Stimulated activated CD8-positive, alpha-beta memory T cell treated with anti-CD3 and anti-CD28 coated beads, Interleukin-4, amount 100 ng/mL, for 1 hour (primary cell): ENCODE measurements at regions not wholly inside any gene's neighbourhood (a gene's known extent, or its start where the extent isn't known, plus 50 kb on each side); places are given as distances from the start of the nearest gene placed in this dataset.

Source experiments
- DNase-seq, 2 donors: peaks; one replicate each; pipeline ENCODE4 v3.0.0-alpha.2; 2020; ENCODE audit warnings: low read depth in 2 of 2, low spot score in 1 of 2

GRCh38 chr6:156650896-156651390 is 126.2 kb upstream of the ARID1B start:
- no peak for DNase-seq

- DNase-seq: no peak
Observed at GRCh38 chr6:156648616-156649015, 128.6 kb upstream of the ARID1B start.

DNA sequence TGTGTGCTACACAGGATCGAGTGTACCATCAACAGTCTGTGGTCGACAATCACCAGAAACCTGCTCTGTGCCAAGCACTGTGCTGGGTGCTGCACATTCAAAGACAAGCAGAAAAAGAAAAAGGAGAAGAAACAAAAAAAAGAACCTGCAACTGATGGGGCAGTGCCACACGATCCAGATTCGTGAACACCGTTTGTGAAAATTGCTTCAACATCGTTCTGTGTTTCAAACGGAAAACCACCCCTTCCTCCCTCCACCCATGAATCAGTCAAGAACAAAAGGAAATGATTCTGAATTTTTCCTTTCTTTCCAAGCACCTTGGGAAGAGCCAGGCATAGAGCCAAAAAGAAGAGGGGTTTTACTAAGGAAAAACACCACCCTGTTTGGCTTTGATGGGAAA is 129.2 kb upstream of the ARID1B start:
- no peak for DNase-seq

DNA sequence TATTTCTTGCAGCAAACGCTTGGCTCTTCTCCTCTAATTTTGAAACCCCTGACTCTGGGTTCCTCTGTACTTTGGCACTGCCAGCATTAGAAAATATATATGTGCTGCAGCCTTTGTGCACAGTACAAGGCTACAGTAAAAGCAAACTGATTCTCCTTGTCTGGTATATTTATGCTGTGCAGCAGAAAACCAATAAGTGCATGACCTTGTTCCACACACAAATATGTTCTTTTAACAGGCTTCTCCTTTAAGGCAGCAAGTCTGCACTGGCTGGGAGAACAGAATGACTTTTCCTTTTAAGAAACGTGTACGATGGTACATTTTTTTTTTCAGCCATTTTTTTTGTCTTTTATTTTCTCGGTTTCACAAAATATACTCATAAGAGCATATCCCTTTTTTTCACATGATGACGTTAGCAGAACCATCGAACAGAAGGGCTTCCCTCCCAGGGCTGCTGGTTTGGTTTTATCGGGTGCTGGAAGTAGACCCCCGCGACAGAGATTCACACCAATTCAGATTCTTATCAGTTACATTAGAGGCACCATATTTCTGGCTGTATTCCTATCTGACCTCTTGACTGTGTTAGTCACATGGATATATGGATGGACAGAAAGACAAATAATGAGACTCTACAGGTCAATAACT is 129.9 kb upstream of the ARID1B start:
- no peak for DNase-seq

DNA sequence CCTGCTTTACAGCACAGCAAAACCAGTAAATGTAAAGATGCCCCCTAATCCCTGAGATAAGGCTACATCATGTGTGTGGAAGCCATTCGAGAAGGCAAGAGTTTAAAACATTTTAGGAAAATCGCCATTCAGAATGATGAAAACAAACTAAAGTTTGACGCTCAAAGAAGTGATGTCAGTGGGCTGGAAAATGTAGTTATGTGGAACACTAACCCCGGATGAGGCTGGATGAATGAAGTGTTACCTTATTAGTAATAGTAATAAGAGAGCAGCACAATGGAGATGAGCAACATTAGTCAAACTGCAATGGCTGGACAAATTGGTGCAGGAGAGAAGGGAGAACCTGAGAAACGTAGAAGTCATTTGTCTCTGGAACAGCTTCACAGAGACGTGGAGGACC is 130.7 kb upstream of the ARID1B start:
- DNase-seq: no peak

GRCh38 chr6:156645097-156645496 is 132.1 kb upstream of the ARID1B start:
- no peak for DNase-seq

GRCh38 chr6:156639009-156639721 is 138.0 kb upstream of the ARID1B start:
- DNase-seq: no peak

DNA sequence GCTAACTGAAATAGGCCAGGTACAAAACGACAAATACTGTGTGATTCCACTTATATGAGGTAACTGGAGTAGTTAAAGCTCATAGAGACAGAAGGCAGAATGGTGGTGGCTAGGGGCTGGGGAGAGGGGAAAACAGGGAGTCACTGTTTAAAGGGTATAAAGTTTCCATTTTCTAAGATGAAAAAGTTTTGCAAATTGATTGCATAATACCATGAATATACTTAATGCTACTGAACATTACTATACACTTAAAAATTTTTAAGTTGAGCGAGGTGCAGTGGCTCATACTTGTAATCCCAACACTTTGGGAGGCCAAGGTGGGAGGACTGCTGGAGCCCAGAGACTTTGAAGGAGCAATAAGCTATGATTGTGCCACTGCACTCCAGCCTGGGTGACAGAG is 138.6 kb upstream of the ARID1B start:
- DNase-seq: no peak

- no peak for DNase-seq
Observed at GRCh38 chr6:156634951-156635371, 142.2 kb upstream of the ARID1B start.

DNA sequence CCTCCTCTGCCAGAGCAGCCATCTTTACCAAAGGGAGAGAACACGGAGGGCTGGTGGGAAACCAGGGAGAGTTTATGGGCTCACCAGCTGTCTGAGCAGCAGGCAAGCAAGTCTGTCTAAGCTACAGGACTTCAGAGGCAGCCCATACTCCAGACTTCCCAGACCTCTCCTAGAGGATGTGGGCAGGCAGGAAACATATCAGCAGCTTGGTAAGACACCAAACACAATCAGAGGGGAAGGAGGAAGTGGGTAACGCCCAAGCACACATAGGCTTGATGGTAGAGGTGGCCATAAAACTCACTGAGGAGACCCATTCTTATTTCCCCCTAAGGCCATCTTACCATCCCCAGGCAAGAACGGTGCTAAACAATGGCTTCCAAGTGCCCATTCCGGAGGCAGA is 143.1 kb upstream of the ARID1B start:
- DNase-seq: no peak

- DNase-seq: no peak
Observed at GRCh38 chr6:156633291-156633690, 143.9 kb upstream of the ARID1B start.

- DNase-seq: no peak
Observed at GRCh38 chr6:156630613-156631302, 146.4 kb upstream of the ARID1B start.

- DNase-seq: no peak
Observed at GRCh38 chr6:156628805-156629204, 148.4 kb upstream of the ARID1B start.

DNA sequence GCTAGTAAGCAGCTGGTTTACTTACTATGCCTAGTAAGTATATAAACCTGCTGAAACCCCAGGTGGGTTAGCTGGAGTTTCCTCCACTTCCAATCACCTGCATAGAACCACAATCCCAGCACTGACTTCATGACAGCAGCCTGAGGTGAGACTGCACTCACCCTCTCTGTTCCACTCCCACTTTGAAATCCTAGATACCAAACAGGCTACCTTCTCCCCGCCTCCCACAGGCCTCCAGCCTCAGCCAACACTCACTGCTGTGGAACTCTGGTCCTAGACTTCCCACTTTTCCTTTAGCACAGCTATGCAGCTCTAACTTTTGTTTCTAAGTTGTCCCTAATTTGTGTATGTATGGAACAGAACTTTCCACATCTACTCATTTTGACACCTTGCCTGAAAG is 149.7 kb upstream of the ARID1B start:
- no peak for DNase-seq

DNA sequence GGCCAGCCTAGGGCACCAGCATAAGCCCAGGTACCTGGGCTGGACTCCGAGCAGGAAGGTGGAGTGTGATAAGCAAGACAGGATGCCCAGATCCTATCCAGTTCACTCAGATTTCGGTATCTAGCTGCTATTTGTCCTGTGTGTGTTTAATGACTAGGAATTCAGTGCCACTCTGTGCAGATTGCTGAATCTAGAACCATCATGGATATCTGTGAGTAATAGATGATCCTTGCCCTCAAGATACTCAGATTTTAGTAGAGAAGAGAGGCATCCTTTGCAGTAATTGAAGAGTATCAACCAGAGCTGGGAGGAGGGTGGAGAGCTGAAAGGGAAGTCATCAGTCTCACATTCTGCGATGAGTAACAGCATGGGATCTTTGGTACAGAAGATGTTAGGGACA is 155.0 kb upstream of the ARID1B start:
- DNase-seq: no peak

DNA sequence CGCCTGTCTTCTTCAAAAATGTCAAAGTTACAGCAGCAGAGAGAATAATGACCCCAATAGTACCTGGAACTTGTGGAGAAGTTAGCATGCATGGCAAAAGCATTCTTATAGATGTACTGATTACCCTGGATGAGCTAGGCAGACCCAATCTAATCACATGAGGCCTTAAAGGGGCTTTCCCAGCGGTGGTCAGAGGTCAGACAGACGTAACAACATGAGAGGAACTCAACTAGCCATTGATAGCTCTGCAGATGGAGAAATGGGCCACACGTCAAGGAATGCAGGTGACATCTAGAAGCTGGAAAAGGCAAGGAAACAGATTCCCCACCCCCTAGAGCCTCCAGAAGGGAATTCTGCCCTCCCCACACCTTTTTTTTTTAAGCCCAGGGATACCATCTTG is 156.8 kb upstream of the ARID1B start:
- DNase-seq: no peak

DNA sequence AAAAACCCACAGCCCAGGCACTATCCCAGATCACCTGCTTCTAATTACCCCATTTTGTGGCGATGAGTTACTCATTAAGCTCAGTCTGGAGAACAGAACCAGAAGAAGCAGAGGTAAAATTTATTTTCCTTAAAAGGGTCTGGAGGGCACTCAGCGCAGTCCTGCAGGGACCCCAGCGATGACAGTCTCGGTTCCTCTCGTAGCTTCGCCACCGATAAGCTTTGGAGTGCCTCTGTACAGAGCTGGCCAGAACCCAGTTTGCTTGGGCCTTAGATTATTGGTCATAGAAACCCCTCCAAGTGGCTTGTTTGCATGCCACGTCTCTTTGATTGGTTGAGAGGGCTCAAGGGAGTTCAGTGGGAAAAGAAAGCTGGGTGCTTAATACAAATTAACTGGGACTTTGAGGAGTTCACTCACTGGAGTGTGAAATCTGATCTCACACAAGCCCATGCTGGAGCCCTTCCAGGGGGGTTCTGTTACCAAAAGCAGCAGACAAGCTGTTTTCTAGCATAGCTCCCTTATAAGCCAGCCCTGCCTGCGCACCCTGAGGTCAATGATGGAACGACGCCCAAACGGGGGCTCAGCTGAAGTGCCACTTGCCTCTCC is 158.5 kb upstream of the ARID1B start:
- no peak for DNase-seq

DNA sequence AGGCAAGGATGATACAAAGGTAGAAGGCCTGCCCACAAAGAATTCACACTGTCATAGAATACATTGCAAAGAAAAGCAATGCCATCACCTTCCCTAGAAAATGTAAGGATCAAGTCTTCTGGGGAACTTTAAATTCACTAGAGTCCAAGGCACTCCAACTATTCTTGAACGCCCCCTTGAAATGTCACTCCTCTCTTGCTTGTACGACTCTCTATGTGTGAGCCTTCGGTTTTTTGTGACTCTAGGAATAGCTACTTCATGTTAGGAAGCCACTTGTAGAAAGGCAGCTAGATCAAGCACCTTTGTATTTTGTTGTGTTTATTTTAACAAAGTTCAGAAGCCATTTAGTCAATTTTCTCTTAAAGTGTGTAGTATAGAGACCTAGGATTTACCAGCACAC is 159.2 kb upstream of the ARID1B start:
- DNase-seq: no peak

- no peak for DNase-seq
Observed at GRCh38 chr6:156617376-156617775, 159.8 kb upstream of the ARID1B start.

DNA sequence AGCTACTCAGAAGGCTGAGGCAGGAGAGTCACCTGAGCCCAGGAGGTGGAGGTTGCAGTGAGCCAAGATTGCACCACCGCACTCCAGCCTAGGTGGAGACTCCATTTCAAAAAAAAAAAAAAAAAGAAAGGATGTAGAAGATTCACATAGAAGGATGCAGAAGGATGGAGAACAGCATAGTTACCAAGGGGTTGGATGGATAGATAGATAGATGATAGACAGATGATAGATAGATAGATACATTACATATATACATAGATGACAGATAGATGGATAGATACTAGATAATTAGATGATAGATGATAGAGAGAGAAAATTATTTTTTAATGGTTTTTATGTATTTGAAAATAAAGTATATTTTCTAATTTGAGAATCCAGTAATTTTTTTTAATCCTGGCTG is 160.7 kb upstream of the ARID1B start:
- DNase-seq: no peak

GRCh38 chr6:156613996-156614395 is 163.2 kb upstream of the ARID1B start:
- DNase-seq: no peak

GRCh38 chr6:156612361-156612760 is 164.8 kb upstream of the ARID1B start:
- no peak for DNase-seq
